K562 (cell line): ENCODE measurements at regions not wholly inside any gene's neighbourhood (a gene's known extent, or its start where the extent isn't known, plus 50 kb on each side); places are given as distances from the start of the nearest gene placed in this dataset.

Experiments used
- ATAC-seq: fragments of 200-7000 bp; cut with Tn5 transposase; 3 replicates; pipeline ENCODE4 v1.9.1; 2020; ENCODE audit warnings: moderate library complexity
- BruUV-seq: library from RNA; stranded (reverse); fragments of 400-500 nt; replicated peaks from 2 replicates; lab custom pipeline; 2021; lab: Mats Ljungman, UMichigan
- CTCF ChIA-PET: fragments of 300-600 bp; formaldehyde crosslinking; extraction: SDS; loops from one replicate; lab custom pipeline; 2021; ENCODE audit warnings: low intra/inter-chr PET ratio; lab: Yijun Ruan, JAX
- POLR2A ChIA-PET: fragments of 300-600, 350-650 bp; sonication (Branson Sonifier 250); formaldehyde crosslinking; extraction: SDS; loops from one replicate; lab custom pipeline; 2021; ENCODE audit warnings: antibody characterized with exemption, inconsistent platforms; lab: Yijun Ruan, JAX
- DNase-seq, 4 experiments: peaks; one replicate each; pipeline versions ENCODE4 v3.0.0 to v3.0.0-alpha.2; 2011 to 2018; ENCODE audit warnings: low spot score in 3 of 4, mixed read lengths in 3 of 4; ENCODE audit errors: extremely low read depth in 1 of 4
- FAIRE-seq: peaks from 2 replicates; lab custom pipeline; 2011; peaks lifted over from hg19 to GRCh38; lab: Jason Lieb, UNC
- H2AFZ ChIP-seq: 2 replicates; pipeline ENCODE4 v1.6.0; 2011; ENCODE audit warnings: low read depth, low read length, control low read depth, inconsistent platforms
- H3K27ac ChIP-seq: fragments of 200-600 bp; 3 replicates; pipeline ENCODE4 v1.8.0; 2011; ENCODE audit warnings: low read depth, mild to moderate bottlenecking, control low read depth, inconsistent platforms, low read length, moderate library complexity, mixed read lengths; ENCODE audit errors: extremely low read depth
- H3K27me3 ChIP-seq, 2 experiments: fragments of 300-600 bp in 1 of 2; 2 replicates in 1 of 2; 3 replicates in 1 of 2; pipeline versions ENCODE4 v1.6.0 to v1.8.0; 2011; ENCODE audit warnings: inconsistent platforms in 2 of 2, low read length in 2 of 2, mild to moderate bottlenecking in 1 of 2, mixed read lengths in 1 of 2, moderate library complexity in 1 of 2; ENCODE audit not compliant: control insufficient read depth in 2 of 2, insufficient read depth in 2 of 2
- H3K36me3 ChIP-seq: fragments of 300-600 bp; 3 replicates; pipeline ENCODE4 v1.8.0; 2011; ENCODE audit warnings: mild to moderate bottlenecking, low read length, inconsistent platforms; ENCODE audit not compliant: control insufficient read depth, insufficient read depth
- H3K4me1 ChIP-seq, 2 experiments: fragments of 200-600 bp in 1 of 2; replicated peaks in 1 of 2; 2 replicates in 1 of 2; 3 replicates in 1 of 2; pipeline versions ENCODE4 v1.5.1 to v1.8.0; 2011; ENCODE audit warnings: inconsistent platforms in 2 of 2, low read length in 2 of 2, mild to moderate bottlenecking in 1 of 2, mixed read lengths in 1 of 2, moderate library complexity in 1 of 2; ENCODE audit not compliant: control insufficient read depth in 2 of 2, insufficient read depth in 2 of 2
- H3K4me2 ChIP-seq: 2 replicates; pipeline ENCODE4 v1.6.1; 2011; ENCODE audit warnings: low read length, control low read depth, inconsistent platforms, mixed read lengths; ENCODE audit not compliant: insufficient read depth
- H3K4me3 ChIP-seq: fragments of 200-600 bp; sonication (generic), shearing (Covaris generic); 2 replicates; pipeline ENCODE4 v1.5.1; 2016; ENCODE audit warnings: control low read depth, inconsistent platforms
- H3K79me2 ChIP-seq: fragments of 200-600 bp; 3 replicates; pipeline ENCODE4 v1.8.0; 2011; ENCODE audit warnings: low read length, inconsistent platforms; ENCODE audit not compliant: control insufficient read depth, insufficient read depth
- H3K9ac ChIP-seq, 2 experiments: 2 replicates each; pipeline versions ENCODE4 v1.6.0 to v1.6.1; 2011; ENCODE audit warnings: low read depth in 2 of 2, low read length in 2 of 2, control low read depth in 1 of 2, inconsistent platforms in 1 of 2, mild to moderate bottlenecking in 1 of 2, mixed read lengths in 1 of 2; ENCODE audit not compliant: insufficient read depth in 1 of 2
- H3K9me1 ChIP-seq: one replicate; pipeline ENCODE4 v1.6.0; 2011; ENCODE audit warnings: inconsistent platforms, mild to moderate bottlenecking, low read length, moderate library complexity; ENCODE audit not compliant: control insufficient read depth, insufficient read depth
- H3K9me3 ChIP-seq: replicated peaks from 2 replicates; pipeline ENCODE4 v1.5.1; 2011; ENCODE audit warnings: low read depth, low read length, inconsistent platforms; ENCODE audit not compliant: control insufficient read depth, insufficient read depth
- H4K20me1 ChIP-seq: replicated peaks from 2 replicates; pipeline ENCODE4 v1.6.1; 2011; ENCODE audit warnings: low read length, inconsistent platforms, mixed read lengths; ENCODE audit not compliant: control insufficient read depth, insufficient read depth
- CBX3 ChIP-seq, 2 experiments: IDR thresholded peaks; 1 replicate in 1 of 2; 2 replicates in 1 of 2; pipeline ENCODE4 v1.6.1; 2012; ENCODE audit warnings: inconsistent platforms in 2 of 2, low read length in 2 of 2, borderline replicate concordance in 1 of 2, control low read depth in 1 of 2
- E2F6 ChIP-seq, 2 experiments: IDR thresholded peaks; 2 replicates each; pipeline ENCODE4 v1.6.1; 2011; ENCODE audit warnings: borderline replicate concordance in 1 of 2, control low read depth in 1 of 2, low read depth in 1 of 2, low read length in 1 of 2, mild to moderate bottlenecking in 1 of 2, mixed read lengths in 1 of 2, moderate library complexity in 1 of 2; ENCODE audit not compliant: insufficient read depth in 1 of 2, insufficient read length in 1 of 2, poor library complexity in 1 of 2, severe bottlenecking in 1 of 2; ENCODE audit errors: extremely low read depth in 1 of 2
- MAFG ChIP-seq: fragments of 450-650 bp; conservative IDR thresholded peaks from 2 replicates; pipeline ENCODE4 v1.6.1; 2016; ENCODE audit warnings: missing genetic modification characterization, missing compliant biosample characterization
- MAFK ChIP-seq: IDR thresholded peaks from 2 replicates; pipeline ENCODE4 v1.6.1; 2011; ENCODE audit warnings: low read length, improper control_type of control experiment
- MCM7 ChIP-seq, 2 experiments: fragments of 450-650 bp; IDR thresholded peaks; 2 replicates each; pipeline ENCODE4 v1.6.1; 2016 to 2018
- PBX2 ChIP-seq, 2 experiments: IDR thresholded peaks in 1 of 2; conservative IDR thresholded peaks in 1 of 2; 2 replicates each; pipeline ENCODE4 v1.6.1; 2016; ENCODE audit warnings: low read depth in 2 of 2, mild to moderate bottlenecking in 1 of 2, missing compliant biosample characterization in 1 of 2, missing genetic modification characterization in 1 of 2, moderate library complexity in 1 of 2
- PKNOX1 ChIP-seq: fragments of 450-650 bp; IDR thresholded peaks from 2 replicates; pipeline ENCODE4 v1.6.1; 2016
- PURB ChIP-seq: sonication (generic); formaldehyde crosslinking; IDR thresholded peaks from 2 replicates; pipeline ENCODE4 v1.9.0; 2021; ENCODE audit warnings: low read depth, mild to moderate bottlenecking, missing genetic modification reagents
- SRF ChIP-seq, 2 experiments: fragments of 250-450, 450-650 bp in 1 of 2; sonication (Bioruptor Pico) in 1 of 2; sonication (generic) in 1 of 2; formaldehyde crosslinking; IDR thresholded peaks; 2 replicates each; pipeline versions ENCODE4 v1.5.0 to v1.5.1; 2020 to 2022; ENCODE audit warnings: mild to moderate bottlenecking in 1 of 2, missing genetic modification reagents in 1 of 2
- XRCC3 ChIP-seq: fragments of 450-650 bp; IDR thresholded peaks from 2 replicates; pipeline ENCODE4 v1.6.1; 2017; ENCODE audit warnings: mild to moderate bottlenecking, moderate library complexity
- ZBTB49 ChIP-seq: sonication (generic); formaldehyde crosslinking; IDR thresholded peaks from 2 replicates; pipeline ENCODE4 v1.8.0; 2022; ENCODE audit warnings: missing genetic modification reagents, mild to moderate bottlenecking, borderline replicate concordance
- ZNF324 ChIP-seq: fragments of 250-450 bp; sonication (Bioruptor Pico); IDR thresholded peaks from 2 replicates; pipeline ENCODE4 v1.4.0; 2020; ENCODE audit warnings: mild to moderate bottlenecking
- WGBS: fragments of 100-300 bp; shearing (Covaris generic); methylation state at CpG from one replicate; pipeline ENCODE4 v1.1.6; 2016; ENCODE audit warnings: low coverage, mixed read lengths; ENCODE audit not compliant: insufficient coverage; ENCODE audit errors: missing lambda C conversion rate; 5-methylcytosine and 5-hydroxymethylcytosine counted together
- in situ Hi-C: fragments of 300-500 bp; cut with MboI; formaldehyde crosslinking; loops from 4 replicates; pipeline ENCODE4 v1.15.0; 2018; ENCODE audit warnings: inconsistent platforms, mixed read lengths
- intact Hi-C: fragments of 100-400 bp; cut with micrococcal nuclease; formaldehyde crosslinking; loops from 2 replicates; pipeline ENCODE4 v1.14.2; 2022
- TF ChIP-seq, protein P1 (sequence below): fragments of 450-650 bp; formaldehyde crosslinking; IDR thresholded peaks from 2 replicates; pipeline ENCODE4 v1.4.0; 2020; ENCODE audit warnings: mild to moderate bottlenecking, moderate library complexity

DNA sequence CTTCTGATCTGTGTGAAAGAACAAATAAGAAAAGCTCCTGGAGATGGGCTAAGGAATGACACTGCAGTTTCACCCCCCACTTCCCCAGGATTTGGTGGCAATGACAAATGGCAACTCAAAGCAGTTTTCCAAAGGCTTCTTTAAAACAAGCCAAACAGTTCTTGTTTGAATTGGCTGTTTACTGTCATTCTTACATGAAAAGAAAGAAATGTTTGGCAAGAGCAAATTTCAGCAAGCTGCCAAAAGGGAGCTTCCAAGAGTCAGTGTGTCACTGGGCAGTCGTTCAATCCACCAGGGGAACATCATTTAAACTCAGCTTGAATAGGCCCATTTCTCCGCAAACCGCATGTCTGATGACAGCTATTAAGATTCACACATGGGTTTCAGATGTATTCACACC is 119.0 kb upstream of the RHOBTB1 start:
- Histone ChIP-seq H3K4me1 (no peaks in the 10 kb centered on the region), H3K79me2 (no peaks in the 10 kb centered on the region), H3K36me3 (no peaks in the 10 kb centered on the region), H4K20me1 (no peaks in the 10 kb centered on the region), H3K4me2 (no peak overlapping the region), H3K27me3 (peaks cover 0 to 5% of the 10 kb centered on the region in 2 experiments; a peak in 1 of 5 replicates), H3K9me3 (no peaks in the 10 kb centered on the region), H2AFZ (no peak overlapping the region), H3K9me1 (no peaks in the 10 kb centered on the region), H3K9ac (no peak overlapping the region), H3K27ac (no peak overlapping the region), H3K4me3 (no peak overlapping the region)
- POLR2A ChIA-PET, result interaction anchor here (1.2 to 1.7 kb wide), 2 partner anchors 10 to 14 kb away, joined by 3 to 8 read pairs; no protein-coding TSS in a partner anchor
- intact Hi-C loops, result no loop called here
- no peak for ATAC-seq
- no peak for DNase-seq
- CTCF ChIA-PET, result no interaction called here
- no peak for FAIRE-seq
- BruUV-seq, result no TSS peak
- in situ Hi-C loops, result no loop called here
- 30% methylated on average over 3 of the region's 3 CpGs for WGBS
- TF ChIP-seq MAFK, result peak; percentile 11; the same call in 1 of the 2 replicates
- no peak for TF ChIP-seq PBX2 (CRISPR knock-in tag; IDR thresholded peaks at IDR 0.05; ENCODE audit: low read depth)
- TF ChIP-seq PBX2 (tag; conservative IDR thresholded peaks at IDR 0.05; ENCODE audit: low read depth), result peak; percentile 80
- no peak for TF ChIP-seq SRF (CRISPR knock-in tag; IDR thresholded peaks at IDR 0.05)
- TF ChIP-seq PURB (CRISPR knock-in tag), result no peak
- TF ChIP-seq CBX3 (IDR thresholded peaks at IDR 0.05; ENCODE audit: borderline replicate concordance in 1 of 2, low read length in 2 of 2), result no peak
- peak; percentile 89 for TF ChIP-seq MAFG (tag)
- TF ChIP-seq ZNF324, result no peak
- no peak for TF ChIP-seq MCM7 (IDR thresholded peaks at IDR 0.05)
- TF ChIP-seq, protein P1, sequence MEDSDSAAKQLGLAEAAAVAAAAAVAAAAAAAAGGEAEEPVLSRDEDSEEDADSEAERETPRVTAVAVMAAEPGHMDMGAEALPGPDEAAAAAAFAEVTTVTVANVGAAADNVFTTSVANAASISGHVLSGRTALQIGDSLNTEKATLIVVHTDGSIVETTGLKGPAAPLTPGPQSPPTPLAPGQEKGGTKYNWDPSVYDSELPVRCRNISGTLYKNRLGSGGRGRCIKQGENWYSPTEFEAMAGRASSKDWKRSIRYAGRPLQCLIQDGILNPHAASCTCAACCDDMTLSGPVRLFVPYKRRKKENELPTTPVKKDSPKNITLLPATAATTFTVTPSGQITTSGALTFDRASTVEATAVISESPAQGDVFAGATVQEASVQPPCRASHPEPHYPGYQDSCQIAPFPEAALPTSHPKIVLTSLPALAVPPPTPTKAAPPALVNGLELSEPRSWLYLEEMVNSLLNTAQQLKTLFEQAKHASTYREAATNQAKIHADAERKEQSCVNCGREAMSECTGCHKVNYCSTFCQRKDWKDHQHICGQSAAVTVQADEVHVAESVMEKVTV (CRISPR knock-in tag), result no peak
- TF ChIP-seq E2F6 (IDR thresholded peaks at IDR 0.05; ENCODE audit: borderline replicate concordance in 1 of 2, extremely low read depth in 1 of 2, insufficient read depth in 1 of 2, insufficient read length in 1 of 2, low read depth in 1 of 2, low read length in 1 of 2, poor library complexity in 1 of 2, severe bottlenecking in 1 of 2), result no peak
- 0 out of 2 replicates have a peak, but pooled peaks have one; percentile 11 for TF ChIP-seq PKNOX1
- TF ChIP-seq XRCC3, result no peak
- TF ChIP-seq ZBTB49, result no peak
